Activated T-cell treated with anti-CD3 and anti-CD28 coated beads, Interleukin-2, amount 50 U/mL, for 24 hours (primary cell): ENCODE measurements at regions not wholly inside any gene's neighbourhood (a gene's known extent, or its start where the extent isn't known, plus 50 kb on each side); places are given as distances from the start of the nearest gene placed in this dataset.
"Not testable (repeated sequence)": the region's sequence is repeated elsewhere in the genome, so short reads cannot be mapped to it uniquely, and the experiment has no call there.

ENCODE experiments used
- DNase-seq: peaks from one replicate; pipeline ENCODE4 v3.0.0-alpha.2; 2020
- H3K27ac Mint-ChIP-seq: 2 replicates; pipeline ENCODE4 v1.8.0; 2020; ENCODE audit warnings: mild to moderate bottlenecking, mixed read lengths
- H3K27me3 Mint-ChIP-seq: 2 replicates; pipeline ENCODE4 v1.8.0; 2020; ENCODE audit warnings: mixed read lengths
- H3K36me3 Mint-ChIP-seq: 2 replicates; pipeline ENCODE4 v1.8.0; 2020; ENCODE audit warnings: low read depth, mixed read lengths
- H3K4me1 Mint-ChIP-seq: 2 replicates; pipeline ENCODE4 v1.8.0; 2020; ENCODE audit warnings: low read depth, mixed read lengths
- H3K4me3 Mint-ChIP-seq: 2 replicates; pipeline ENCODE4 v1.8.0; 2020; ENCODE audit warnings: mild to moderate bottlenecking, moderate library complexity, mixed read lengths
- H3K9me3 Mint-ChIP-seq: 2 replicates; pipeline ENCODE4 v1.8.0; 2020; ENCODE audit warnings: mixed read lengths

GRCh38 chr6:168864541-168865460 lies 388.8 kb downstream of the THBS2 start:
- DNase-seq, result no peak
- peaks cover 6% of the 10 kb centered on the region for H3K27me3 Mint-ChIP-seq
- no peak overlapping the region for H3K4me3 Mint-ChIP-seq
- H3K27ac Mint-ChIP-seq, result no peak overlapping the region
- H3K4me1 Mint-ChIP-seq, result no peaks in the 10 kb centered on the region
- no peaks in the 10 kb centered on the region for H3K9me3 Mint-ChIP-seq
- no peaks in the 10 kb centered on the region for H3K36me3 Mint-ChIP-seq

- Mint-ChIP-seq H3K4me3 (no peak overlapping the region), H3K27me3 (peaks cover 6% of the 10 kb centered on the region), H3K4me1 (no peaks in the 10 kb centered on the region), H3K36me3 (no peaks in the 10 kb centered on the region), H3K9me3 (no peaks in the 10 kb centered on the region), H3K27ac (no peak overlapping the region)
- DNase-seq, result no peak
These were observed 390.2 kb downstream of the THBS2 start for GRCh38 chr6:168863467-168863866.

- Mint-ChIP-seq H3K27me3 (peaks cover 6% of the 10 kb centered on the region), H3K27ac (no peak overlapping the region), H3K36me3 (no peaks in the 10 kb centered on the region), H3K9me3 (no peaks in the 10 kb centered on the region), H3K4me1 (no peaks in the 10 kb centered on the region), H3K4me3 (no peak overlapping the region)
- no peak for DNase-seq
These were observed 391.2 kb downstream of the THBS2 start for GRCh38 chr6:168862346-168862980.

GRCh38 chr6:168860987-168861386 lies 392.7 kb downstream of the THBS2 start:
- H3K36me3 Mint-ChIP-seq, result no peaks in the 10 kb centered on the region
- H3K27ac Mint-ChIP-seq, result no peak overlapping the region
- H3K27me3 Mint-ChIP-seq, result peaks cover 6% of the 10 kb centered on the region
- no peaks in the 10 kb centered on the region for H3K4me1 Mint-ChIP-seq
- no peak overlapping the region for H3K4me3 Mint-ChIP-seq
- DNase-seq, result no peak
- no peaks in the 10 kb centered on the region for H3K9me3 Mint-ChIP-seq

- Mint-ChIP-seq H3K4me1 (no peaks in the 10 kb centered on the region), H3K9me3 (no peaks in the 10 kb centered on the region), H3K36me3 (no peaks in the 10 kb centered on the region), H3K27ac (no peak overlapping the region), H3K4me3 (no peak overlapping the region), H3K27me3 (peaks cover 6% of the 10 kb centered on the region)
- no peak for DNase-seq
These were observed 393.3 kb downstream of the THBS2 start for GRCh38 chr6:168860341-168860740.

GRCh38 chr6:168858926-168859325 lies 394.7 kb downstream of the THBS2 start:
- H3K36me3 Mint-ChIP-seq, result no peaks in the 10 kb centered on the region
- peaks cover 6% of the 10 kb centered on the region for H3K27me3 Mint-ChIP-seq
- no peaks in the 10 kb centered on the region for H3K4me1 Mint-ChIP-seq
- H3K27ac Mint-ChIP-seq, result no peak overlapping the region
- H3K4me3 Mint-ChIP-seq, result no peak overlapping the region
- H3K9me3 Mint-ChIP-seq, result no peaks in the 10 kb centered on the region
- no peak for DNase-seq

- Mint-ChIP-seq H3K4me3 (no peak overlapping the region), H3K36me3 (no peaks in the 10 kb centered on the region), H3K27me3 (peaks cover 6% of the 10 kb centered on the region), H3K4me1 (peaks cover 3% of the 10 kb centered on the region), H3K9me3 (no peaks in the 10 kb centered on the region), H3K27ac (no peak overlapping the region)
- DNase-seq, result no peak
These were observed 396.7 kb downstream of the THBS2 start for GRCh38 chr6:168856914-168857313.

GRCh38 chr6:168852376-168852884 lies 401.2 kb downstream of the THBS2 start:
- no peak for DNase-seq
- Mint-ChIP-seq H3K36me3 (no peaks in the 10 kb centered on the region), H3K4me1 (peaks cover 11% of the 10 kb centered on the region), H3K4me3 (no peak overlapping the region), H3K9me3 (no peaks in the 10 kb centered on the region), H3K27ac (no peak overlapping the region), H3K27me3 (no peaks in the 10 kb centered on the region)

GRCh38 chr6:168851460-168852375 lies 401.9 kb downstream of the THBS2 start:
- Mint-ChIP-seq H3K4me3 (peak overlapping the region; percentile 26), H3K36me3 (no peaks in the 10 kb centered on the region), H3K4me1 (peaks cover 11% of the 10 kb centered on the region), H3K9me3 (no peaks in the 10 kb centered on the region), H3K27me3 (no peaks in the 10 kb centered on the region), H3K27ac (no peak overlapping the region)
- no peak for DNase-seq

GRCh38 chr6:168850027-168850736 lies 403.5 kb downstream of the THBS2 start:
- H3K27me3 Mint-ChIP-seq, H3K36me3 Mint-ChIP-seq, H3K4me3 Mint-ChIP-seq, DNase-seq, H3K9me3 Mint-ChIP-seq, H3K27ac Mint-ChIP-seq: not testable (repeated sequence)
- peaks cover 11% of the 10 kb centered on the region for H3K4me1 Mint-ChIP-seq

GRCh38 chr6:168849459-168849858 lies 404.2 kb downstream of the THBS2 start:
- Mint-ChIP-seq H3K36me3 (no peaks in the 10 kb centered on the region), H3K4me3 (no peak overlapping the region), H3K4me1 (peaks cover 11% of the 10 kb centered on the region), H3K9me3 (no peaks in the 10 kb centered on the region), H3K27ac (no peak overlapping the region), H3K27me3 (no peaks in the 10 kb centered on the region)
- no peak for DNase-seq

- Mint-ChIP-seq H3K4me3 (no peak overlapping the region), H3K4me1 (peaks cover 11% of the 10 kb centered on the region), H3K27ac (no peak overlapping the region), H3K9me3 (no peaks in the 10 kb centered on the region), H3K36me3 (no peaks in the 10 kb centered on the region), H3K27me3 (no peaks in the 10 kb centered on the region)
- no peak for DNase-seq
These were observed 404.8 kb downstream of the THBS2 start for GRCh38 chr6:168848797-168849196.

GRCh38 chr6:168844821-168845609 lies 404.0 kb downstream of the SMOC2 start:
- no peak for DNase-seq
- Mint-ChIP-seq H3K27me3 (peaks cover 4% of the 10 kb centered on the region), H3K4me1 (peaks cover 2% of the 10 kb centered on the region), H3K4me3 (no peak overlapping the region), H3K9me3 (no peaks in the 10 kb centered on the region), H3K36me3 (no peaks in the 10 kb centered on the region), H3K27ac (no peak overlapping the region)
